Thyroid gland (tissue), 4 donors: ENCODE measurements at regions not wholly inside any gene's neighbourhood (a gene's known extent, or its start where the extent isn't known, plus 50 kb on each side); places are given as distances from the start of the nearest gene placed in this dataset.

Experiments used
- DNase-seq, 2 donors: peaks; one replicate each; pipeline ENCODE4 v3.0.0-alpha.2; 2019
- H3K27ac ChIP-seq, 3 donors: fragments of 200-600 bp; sonication (generic); 1 replicate in 2 of 3; 2 replicates in 1 of 3; pipeline ENCODE4 v1.5.1; 2016 to 2019; ENCODE audit warnings: mild to moderate bottlenecking in 1 of 3, moderate library complexity in 1 of 3
- H3K27me3 ChIP-seq: fragments of 200-600 bp; sonication (generic); one replicate; pipeline ENCODE4 v1.5.1; 2019
- H3K36me3 ChIP-seq, 2 donors: fragments of 200-600 bp; sonication (generic); one replicate each; pipeline ENCODE4 v1.5.1; 2016 to 2019
- H3K4me1 ChIP-seq, 2 donors: fragments of 200-600 bp; sonication (generic); one replicate each; pipeline ENCODE4 v1.5.1; 2017 to 2019
- H3K4me3 ChIP-seq, 3 donors: fragments of 200-600 bp; sonication (generic); replicated peaks in 1 of 3; 1 replicate in 2 of 3; 2 replicates in 1 of 3; pipeline ENCODE4 v1.5.1; 2016; ENCODE audit warnings: mild to moderate bottlenecking in 1 of 3
- H3K9me3 ChIP-seq: fragments of 200-600 bp; sonication (generic); one replicate; pipeline ENCODE4 v1.5.1; 2017
- CTCF ChIP-seq, 6 experiments: fragments of 200-600 bp in 3 of 6; fragments of 450-650 bp in 3 of 6; sonication (generic) in 3 of 6; IDR thresholded peaks; one replicate each; pipeline ENCODE4 v1.5.1; 2016 to 2019; ENCODE audit warnings: antibody characterized with exemption in 6 of 6, mild to moderate bottlenecking in 2 of 6, inconsistent platforms in 1 of 6, moderate library complexity in 1 of 6
- POLR2A ChIP-seq, 2 donors: fragments of 450-650 bp; IDR thresholded peaks; one replicate each; pipeline ENCODE4 v1.6.1; 2017; ENCODE audit warnings: antibody characterized with exemption in 2 of 2, mild to moderate bottlenecking in 2 of 2, moderate library complexity in 1 of 2
- WGBS, 2 donors: methylation state at CpG; one replicate each; pipeline ENCODE4 v1.1.5; 2017; 5-methylcytosine and 5-hydroxymethylcytosine counted together
- intact Hi-C: fragments of 100-400 bp; cut with DNase I; formaldehyde crosslinking; loops from one replicate; pipeline ENCODE4 v1.15.1; 2023

- no peak overlapping the region for H3K4me3 ChIP-seq
- TF ChIP-seq POLR2A (IDR thresholded peaks at IDR 0.05) (no peak), CTCF (IDR thresholded peaks at IDR 0.05) (no peak)
- no peak for DNase-seq
- no peaks in the 10 kb centered on the region for H3K9me3 ChIP-seq
- no peaks in the 10 kb centered on the region for H3K4me1 ChIP-seq
- no peak overlapping the region for H3K27ac ChIP-seq
- no peaks in the 10 kb centered on the region for H3K27me3 ChIP-seq
- H3K36me3 ChIP-seq, result no peaks in the 10 kb centered on the region
- WGBS, 2 donors, result 54 to 62% methylated on average over 7 of the region's 7 CpGs
- intact Hi-C loops, result no loop called here
These were observed 259.2 kb downstream of the GLRX3 start for GRCh38 chr10:130395248-130395936.

DNA sequence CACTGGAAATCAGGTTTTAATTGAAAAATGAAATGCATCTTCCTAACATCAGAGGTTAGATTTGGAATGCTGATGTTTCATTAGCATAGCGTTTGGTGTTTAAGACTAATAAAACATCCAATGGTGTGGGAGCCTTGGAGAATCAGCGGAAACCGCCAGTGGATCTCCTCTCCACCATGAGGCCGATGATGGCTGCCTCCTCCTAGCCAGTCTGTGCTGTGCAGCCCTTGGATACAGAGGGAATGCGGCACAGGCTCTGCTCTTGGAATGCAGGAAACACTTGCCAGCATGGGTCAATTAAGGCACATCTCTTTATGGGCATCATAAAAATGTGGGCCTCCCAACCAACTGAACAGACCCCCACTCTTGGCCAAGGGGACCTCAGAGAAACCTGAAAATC is 259.9 kb downstream of the GLRX3 start:
- Histone ChIP-seq H3K4me1 (no peaks in the 10 kb centered on the region), H3K4me3 (no peak overlapping the region), H3K27me3 (no peaks in the 10 kb centered on the region), H3K9me3 (no peaks in the 10 kb centered on the region), H3K27ac (no peak overlapping the region), H3K36me3 (no peaks in the 10 kb centered on the region)
- intact Hi-C loops, result no loop called here
- no peak for TF ChIP-seq POLR2A (IDR thresholded peaks at IDR 0.05)
- TF ChIP-seq CTCF (IDR thresholded peaks at IDR 0.05), result no peak
- WGBS, 2 donors, result 94 to 96% methylated on average over 5 of the region's 5 CpGs
- no peak for DNase-seq

DNA sequence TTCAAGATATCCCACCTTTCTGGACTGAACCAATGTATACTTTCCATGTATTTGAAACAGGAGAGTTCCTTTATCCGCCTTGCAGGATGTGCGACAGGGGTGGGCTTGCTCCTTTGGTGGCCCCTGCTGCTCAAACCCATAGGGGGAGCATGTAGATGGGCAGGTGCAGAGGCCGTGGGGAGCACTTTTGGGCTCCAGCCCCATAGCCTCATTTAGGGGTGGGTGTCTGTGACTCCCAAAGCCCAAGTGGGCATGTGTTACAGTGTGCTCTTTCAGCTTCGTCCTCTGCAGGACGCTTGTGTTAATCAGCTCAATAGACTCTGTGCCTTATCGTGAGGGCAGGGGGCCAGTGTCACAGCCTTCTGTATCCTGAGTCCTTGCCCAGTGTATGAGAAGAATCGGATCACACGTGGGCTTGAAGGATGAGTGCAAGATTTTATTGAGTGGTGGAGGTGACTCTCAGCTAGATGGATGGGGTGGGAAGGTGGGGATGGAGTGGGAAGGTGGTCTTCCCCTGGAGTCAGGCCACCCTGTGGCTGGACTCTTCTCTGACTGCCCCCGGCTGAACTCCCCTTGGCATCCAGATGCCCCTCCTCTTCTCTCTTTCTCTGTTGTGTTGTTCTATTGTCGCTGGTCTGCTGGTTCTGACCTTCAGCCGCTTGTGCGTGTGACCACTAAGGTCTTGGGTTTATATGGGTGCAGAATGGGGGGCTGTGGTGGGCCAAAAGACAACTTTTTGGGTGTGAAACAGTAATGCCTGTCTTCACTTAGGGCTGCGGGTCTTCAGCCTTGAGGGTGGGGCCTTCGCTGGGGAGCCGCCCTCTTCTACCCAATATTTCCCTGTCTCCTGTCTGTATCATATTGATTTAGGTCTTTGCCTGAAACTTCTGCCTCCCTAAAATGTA is 262.2 kb downstream of the GLRX3 start:
- intact Hi-C loops, result no loop called here
- 91 to 95% methylated on average over 15 of the region's 15 CpGs for WGBS, 2 donors
- DNase-seq, result no peak
- Histone ChIP-seq H3K9me3 (no peaks in the 10 kb centered on the region), H3K27ac (no peak overlapping the region), H3K36me3 (no peaks in the 10 kb centered on the region), H3K4me3 (no peak overlapping the region), H3K4me1 (no peaks in the 10 kb centered on the region), H3K27me3 (no peaks in the 10 kb centered on the region)
- TF ChIP-seq POLR2A (IDR thresholded peaks at IDR 0.05), result no peak
- TF ChIP-seq CTCF (IDR thresholded peaks at IDR 0.05), result no peak

- Histone ChIP-seq H3K27ac (no peak overlapping the region), H3K9me3 (no peaks in the 10 kb centered on the region), H3K4me1 (no peaks in the 10 kb centered on the region), H3K36me3 (no peaks in the 10 kb centered on the region), H3K4me3 (no peak overlapping the region), H3K27me3 (no peaks in the 10 kb centered on the region)
- no peak for DNase-seq
- WGBS, 2 donors, result 87 to 90% methylated on average over 6 to 10 of the region's 10 CpGs
- TF ChIP-seq POLR2A (IDR thresholded peaks at IDR 0.05), result no peak
- TF ChIP-seq CTCF (IDR thresholded peaks at IDR 0.05), result no peak
- intact Hi-C loops, result no loop called here
These were observed 263.3 kb downstream of the GLRX3 start for GRCh38 chr10:130399425-130399950.

- 89 to 92% methylated on average over 5 of the region's 5 CpGs for WGBS, 2 donors
- no peak overlapping the region for H3K4me3 ChIP-seq
These were observed 264.7 kb downstream of the GLRX3 start for GRCh38 chr10:130400890-130401289.

More at GRCh38 chr10:130400890-130401289, 264.7 kb downstream of the GLRX3 start:
- intact Hi-C loops, result no loop called here
- Histone ChIP-seq H3K4me1 (no peaks in the 10 kb centered on the region), H3K27ac (no peak overlapping the region), H3K36me3 (no peaks in the 10 kb centered on the region), H3K27me3 (no peaks in the 10 kb centered on the region), H3K9me3 (no peaks in the 10 kb centered on the region)
- DNase-seq, result no peak
- TF ChIP-seq CTCF (IDR thresholded peaks at IDR 0.05) (no peak), POLR2A (IDR thresholded peaks at IDR 0.05) (no peak)
